H1 (cell line): ENCODE measurements at regions not wholly inside any gene's neighbourhood (a gene's known extent, or its start where the extent isn't known, plus 50 kb on each side); places are given as distances from the start of the nearest gene placed in this dataset.

Experiments
- BCL11A ChIP-seq, 2 experiments: IDR thresholded peaks; one replicate each; pipeline ENCODE4 v1.6.1; 2011; ENCODE audit warnings: low read depth in 2 of 2, low read length in 2 of 2, mild to moderate bottlenecking in 2 of 2
- CHD7 ChIP-seq: fragments of 300-600 bp; sonication (generic); IDR thresholded peaks from 2 replicates; pipeline ENCODE4 v1.7.1; 2012; ENCODE audit warnings: low read length, moderate library complexity, mild to moderate bottlenecking, inconsistent platforms; ENCODE audit not compliant: insufficient replicate concordance
- EP300 ChIP-seq, 2 experiments: IDR thresholded peaks; 1 replicate in 1 of 2; 2 replicates in 1 of 2; pipeline ENCODE4 v1.6.1; 2011 to 2012; ENCODE audit warnings: low read depth in 2 of 2, low read length in 2 of 2, mild to moderate bottlenecking in 2 of 2, borderline replicate concordance in 1 of 2, inconsistent platforms in 1 of 2, moderate library complexity in 1 of 2
- POLR2A ChIP-seq, 2 experiments: IDR thresholded peaks; 1 replicate in 1 of 2; 2 replicates in 1 of 2; pipeline ENCODE4 v1.6.1; 2011; ENCODE audit warnings: low read depth in 2 of 2, low read length in 2 of 2, mild to moderate bottlenecking in 2 of 2; ENCODE audit errors: control extremely low read depth in 1 of 2
- SIRT6 ChIP-seq: IDR thresholded peaks from one replicate; pipeline ENCODE4 v1.7.1; 2012; ENCODE audit warnings: low read length, inconsistent platforms
- TF ChIP-seq, protein P1 (sequence below): IDR thresholded peaks from 2 replicates; pipeline ENCODE4 v1.6.1; 2011; ENCODE audit warnings: low read depth, mild to moderate bottlenecking, low read length; ENCODE audit not compliant: insufficient read depth

GRCh38 chr3:43857361-43858293 is 166.9 kb downstream of the ABHD5 start (continued):
- no peak for TF ChIP-seq CHD7
- TF ChIP-seq SIRT6 = no peak
- no peak for TF ChIP-seq BCL11A (IDR thresholded peaks at IDR 0.05; ENCODE audit: low read depth in 2 of 2, low read length in 2 of 2)
- TF ChIP-seq EP300 (IDR thresholded peaks at IDR 0.05; ENCODE audit: borderline replicate concordance in 1 of 2, low read depth in 2 of 2, low read length in 2 of 2) = no peak
- TF ChIP-seq, protein P1, sequence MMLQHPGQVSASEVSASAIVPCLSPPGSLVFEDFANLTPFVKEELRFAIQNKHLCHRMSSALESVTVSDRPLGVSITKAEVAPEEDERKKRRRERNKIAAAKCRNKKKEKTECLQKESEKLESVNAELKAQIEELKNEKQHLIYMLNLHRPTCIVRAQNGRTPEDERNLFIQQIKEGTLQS = no peak
- TF ChIP-seq POLR2A (IDR thresholded peaks at IDR 0.05; ENCODE audit: control extremely low read depth in 1 of 2, low read depth in 2 of 2, low read length in 2 of 2) = no peak
